ENCODE measurements at regions not wholly inside any gene's neighbourhood (a gene's known extent, or its start where the extent isn't known, plus 50 kb on each side); places are given as distances from the start of the nearest gene placed in this dataset.

- peaks cover 74% of the 10 kb centered on the region for H3K9me3 ChIP-seq (ENCODE audit: low read length)
- H2AFZ ChIP-seq (ENCODE audit: low read length): no peak overlapping the region
- ChIA-PET CTCF (ENCODE audit: low intra/inter-chr PET ratio, low total read pairs) (no interaction called here), POLR2A (no interaction called here)
- no peak overlapping the region for H3K9ac ChIP-seq (ENCODE audit: insufficient read depth, low read depth, low read length)
- BruUV-seq (replicated peaks): no TSS peak
- no peak for TF ChIP-seq DR1 (CRISPR knock-in tag; IDR thresholded peaks at IDR 0.05)
- TF ChIP-seq ATAD3A (CRISPR knock-in tag; IDR thresholded peaks at IDR 0.05): no peak
- no peak for TF ChIP-seq ZNF350 (CRISPR knock-in tag; IDR thresholded peaks at IDR 0.05; ENCODE audit: borderline replicate concordance, low read depth)
- no peak for TF ChIP-seq NR2C2 (CRISPR knock-in tag; IDR thresholded peaks at IDR 0.05; ENCODE audit: borderline replicate concordance)
- TF ChIP-seq, protein P1, sequence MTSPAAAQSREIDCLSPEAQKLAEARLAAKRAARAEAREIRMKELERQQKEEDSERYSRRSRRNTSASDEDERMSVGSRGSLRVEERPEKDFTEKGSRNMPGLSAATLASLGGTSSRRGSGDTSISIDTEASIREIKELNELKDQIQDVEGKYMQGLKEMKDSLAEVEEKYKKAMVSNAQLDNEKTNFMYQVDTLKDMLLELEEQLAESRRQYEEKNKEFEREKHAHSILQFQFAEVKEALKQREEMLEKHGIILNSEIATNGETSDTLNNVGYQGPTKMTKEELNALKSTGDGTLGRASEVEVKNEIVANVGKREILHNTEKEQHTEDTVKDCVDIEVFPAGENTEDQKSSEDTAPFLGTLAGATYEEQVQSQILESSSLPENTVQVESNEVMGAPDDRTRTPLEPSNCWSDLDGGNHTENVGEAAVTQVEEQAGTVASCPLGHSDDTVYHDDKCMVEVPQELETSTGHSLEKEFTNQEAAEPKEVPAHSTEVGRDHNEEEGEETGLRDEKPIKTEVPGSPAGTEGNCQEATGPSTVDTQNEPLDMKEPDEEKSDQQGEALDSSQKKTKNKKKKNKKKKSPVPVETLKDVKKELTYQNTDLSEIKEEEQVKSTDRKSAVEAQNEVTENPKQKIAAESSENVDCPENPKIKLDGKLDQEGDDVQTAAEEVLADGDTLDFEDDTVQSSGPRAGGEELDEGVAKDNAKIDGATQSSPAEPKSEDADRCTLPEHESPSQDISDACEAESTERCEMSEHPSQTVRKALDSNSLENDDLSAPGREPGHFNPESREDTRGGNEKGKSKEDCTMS (CRISPR knock-in tag; conservative IDR thresholded peaks at IDR 0.05): no peak
- TF ChIP-seq SIX1 (CRISPR knock-in tag; IDR thresholded peaks at IDR 0.05; ENCODE audit: borderline replicate concordance): no peak
- no peak for TF ChIP-seq ZNF616 (CRISPR knock-in tag; IDR thresholded peaks at IDR 0.05; ENCODE audit: low read depth)
- no peak for TF ChIP-seq ZBTB38 (CRISPR knock-in tag; IDR thresholded peaks at IDR 0.05)
- TF ChIP-seq, protein P2, sequence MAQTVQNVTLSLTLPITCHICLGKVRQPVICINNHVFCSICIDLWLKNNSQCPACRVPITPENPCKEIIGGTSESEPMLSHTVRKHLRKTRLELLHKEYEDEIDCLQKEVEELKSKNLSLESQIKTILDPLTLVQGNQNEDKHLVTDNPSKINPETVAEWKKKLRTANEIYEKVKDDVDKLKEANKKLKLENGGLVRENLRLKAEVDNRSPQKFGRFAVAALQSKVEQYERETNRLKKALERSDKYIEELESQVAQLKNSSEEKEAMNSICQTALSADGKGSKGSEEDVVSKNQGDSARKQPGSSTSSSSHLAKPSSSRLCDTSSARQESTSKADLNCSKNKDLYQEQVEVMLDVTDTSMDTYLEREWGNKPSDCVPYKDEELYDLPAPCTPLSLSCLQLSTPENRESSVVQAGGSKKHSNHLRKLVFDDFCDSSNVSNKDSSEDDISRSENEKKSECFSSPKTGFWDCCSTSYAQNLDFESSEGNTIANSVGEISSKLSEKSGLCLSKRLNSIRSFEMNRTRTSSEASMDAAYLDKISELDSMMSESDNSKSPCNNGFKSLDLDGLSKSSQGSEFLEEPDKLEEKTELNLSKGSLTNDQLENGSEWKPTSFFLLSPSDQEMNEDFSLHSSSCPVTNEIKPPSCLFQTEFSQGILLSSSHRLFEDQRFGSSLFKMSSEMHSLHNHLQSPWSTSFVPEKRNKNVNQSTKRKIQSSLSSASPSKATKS (CRISPR knock-in tag; IDR thresholded peaks at IDR 0.05): no peak
- TF ChIP-seq, protein P3, sequence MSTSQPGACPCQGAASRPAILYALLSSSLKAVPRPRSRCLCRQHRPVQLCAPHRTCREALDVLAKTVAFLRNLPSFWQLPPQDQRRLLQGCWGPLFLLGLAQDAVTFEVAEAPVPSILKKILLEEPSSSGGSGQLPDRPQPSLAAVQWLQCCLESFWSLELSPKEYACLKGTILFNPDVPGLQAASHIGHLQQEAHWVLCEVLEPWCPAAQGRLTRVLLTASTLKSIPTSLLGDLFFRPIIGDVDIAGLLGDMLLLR (CRISPR knock-in tag; IDR thresholded peaks at IDR 0.05): no peak
- no peak for ATAC-seq
- WGBS (ENCODE audit: low lambda C conversion rate): 0% methylated on average over 3 of the region's 4 CpGs
- no peak overlapping the region for H3K4me2 ChIP-seq (ENCODE audit: low read depth, low read length)
- no peaks in the 10 kb centered on the region; a peak in 1 of 5 replicates for H3K27me3 ChIP-seq (ENCODE audit: control insufficient read depth in 1 of 2, insufficient read depth in 2 of 2, low read length in 2 of 2)
- H3K4me3 ChIP-seq (replicated peaks in 1 of 3; ENCODE audit: insufficient read depth in 1 of 3, low read depth in 2 of 3, low read length in 3 of 3): no peak overlapping the region
- no peak overlapping the region for H3K27ac ChIP-seq (ENCODE audit: extremely low read length, insufficient read depth, low read length)
- no peaks in the 10 kb centered on the region for H3K79me2 ChIP-seq (ENCODE audit: insufficient read depth, low read length)
- intact Hi-C loops (cut with micrococcal nuclease; ENCODE audit: unreplicated experiment) (no loop called here), in situ Hi-C loops (cut with HindIII; ENCODE audit: extremely low pct_ligation_motif_present, low pct_unique_long_range_greater_than_20kb) (no loop called here)
- H3K4me1 ChIP-seq (ENCODE audit: insufficient read depth, low read length): no peaks in the 10 kb centered on the region
- H4K20me1 ChIP-seq (ENCODE audit: insufficient read depth, low read length): no peaks in the 10 kb centered on the region
- H3K36me3 ChIP-seq (replicated peaks in 1 of 2; ENCODE audit: control insufficient read depth in 1 of 2, insufficient read depth in 2 of 2, low read length in 2 of 2): no peaks in the 10 kb centered on the region
- no peak for DNase-seq (ENCODE audit: low spot score)
- FAIRE-seq: no peak
Measured at GRCh38 chr5:8913522-8913921, 632.4 kb downstream of the SEMA5A start.
